ENCODE measurements at regions not wholly inside any gene's neighbourhood (a gene's known extent, or its start where the extent isn't known, plus 50 kb on each side); places are given as distances from the start of the nearest gene placed in this dataset.

DNA sequence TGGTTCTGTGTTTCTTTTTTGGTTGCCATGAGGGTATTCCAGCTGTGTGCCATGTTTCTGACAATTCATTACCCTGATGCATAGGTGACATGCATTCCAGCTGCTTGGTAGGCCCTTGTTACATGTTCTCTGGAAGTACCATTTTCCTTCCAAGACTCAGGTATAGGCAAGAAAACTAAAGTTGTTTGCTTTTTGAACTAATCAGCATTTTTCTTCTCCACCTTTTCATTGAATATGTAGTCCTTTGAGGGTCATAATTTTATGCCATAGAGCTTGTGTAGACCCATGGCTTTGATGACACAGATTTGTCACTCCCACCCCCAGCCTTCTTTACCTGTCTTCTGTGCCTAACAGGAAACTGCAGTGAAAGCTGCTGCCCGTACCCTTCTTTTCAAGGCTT lies 339.2 kb downstream of the MED10 start:
- TF ChIP-seq CTCF (IDR thresholded peaks at IDR 0.05) (no peak), POLR2A (IDR thresholded peaks at IDR 0.05) (no peak)

Data from heart left ventricle (tissue), 13 donors.